GM18858 (cell line): ENCODE measurements at regions not wholly inside any gene's neighbourhood (a gene's known extent, or its start where the extent isn't known, plus 50 kb on each side); places are given as distances from the start of the nearest gene placed in this dataset.

Experiments used
- ATAC-seq: cut with Tn5 transposase; IDR thresholded peaks from one replicate; pipeline ENCODE4 v1.9.1; 2021; ENCODE audit not compliant: unreplicated experiment

GRCh38 chr2:158904627-158905177 is 63.7 kb upstream of the TANC1 start:
- ATAC-seq, result no peak

GRCh38 chr2:158905341-158905740 is 63.1 kb upstream of the TANC1 start:
- ATAC-seq, result no peak

GRCh38 chr2:158905784-158906183 is 62.7 kb upstream of the TANC1 start:
- no peak for ATAC-seq

- ATAC-seq, result no peak
Measured at GRCh38 chr2:158907926-158908456, 60.4 kb upstream of the TANC1 start.

GRCh38 chr2:158912112-158912511 is 56.3 kb upstream of the TANC1 start:
- no peak for ATAC-seq

- no peak for ATAC-seq
Measured at GRCh38 chr2:158912765-158913164, 55.7 kb upstream of the TANC1 start.

- ATAC-seq, result no peak
Measured at GRCh38 chr2:158914066-158914465, 54.4 kb upstream of the TANC1 start.

GRCh38 chr2:158914731-158915130 is 53.7 kb upstream of the TANC1 start:
- ATAC-seq, result no peak

- no peak for ATAC-seq
Measured at GRCh38 chr2:158917121-158917520, 51.3 kb upstream of the TANC1 start.

GRCh38 chr2:158918452-158918851 is 50.0 kb upstream of the TANC1 start:
- ATAC-seq, result no peak
